Transverse colon (tissue), 4 donors: ENCODE measurements at regions not wholly inside any gene's neighbourhood (a gene's known extent, or its start where the extent isn't known, plus 50 kb on each side); places are given as distances from the start of the nearest gene placed in this dataset.

Experiments
- DNase-seq: peaks from one replicate; pipeline ENCODE4 v3.0.0-alpha.2; 2019
- H3K27ac ChIP-seq, 4 donors: fragments of 200-600 bp; sonication (generic); 2 replicates each; pipeline ENCODE4 v1.5.1; 2016 to 2018; ENCODE audit warnings: inconsistent platforms in 4 of 4
- H3K27me3 ChIP-seq: fragments of 200-600 bp; sonication (generic); 2 replicates; pipeline ENCODE4 v1.5.1; 2017; ENCODE audit warnings: inconsistent platforms
- H3K36me3 ChIP-seq, 4 donors: fragments of 200-600 bp; sonication (generic); 2 replicates each; pipeline ENCODE4 v1.5.1; 2017 to 2019; ENCODE audit warnings: inconsistent platforms in 4 of 4
- H3K4me1 ChIP-seq, 4 donors: fragments of 200-600 bp; sonication (generic); 2 replicates each; pipeline ENCODE4 v1.5.1; 2017 to 2020; ENCODE audit warnings: inconsistent platforms in 4 of 4
- H3K4me3 ChIP-seq, 4 donors: fragments of 200-600 bp; sonication (generic); 1 replicate in 1 of 4; 2 replicates in 3 of 4; pipeline versions ENCODE4 v1.5.1 to v1.6.1; 2017 to 2019; ENCODE audit warnings: inconsistent platforms in 4 of 4
- H3K9me3 ChIP-seq, 2 donors: fragments of 200-600 bp; sonication (generic); 2 replicates each; pipeline ENCODE4 v1.5.1; 2017 to 2019; ENCODE audit warnings: inconsistent platforms in 2 of 2
- CTCF ChIP-seq, 5 experiments: fragments of 200-600 bp in 3 of 5; fragments of 450-650 bp in 2 of 5; sonication (generic) in 3 of 5; IDR thresholded peaks; 1 replicate in 2 of 5; 2 replicates in 3 of 5; pipeline ENCODE4 v1.5.1; 2016 to 2017; ENCODE audit warnings: antibody characterized with exemption in 5 of 5, inconsistent platforms in 3 of 5, mild to moderate bottlenecking in 2 of 5, moderate library complexity in 1 of 5
- EP300 ChIP-seq: sonication (generic); formaldehyde crosslinking; IDR thresholded peaks from one replicate; pipeline ENCODE4 v1.6.1; 2017; ENCODE audit warnings: antibody characterized with exemption, low read depth
- POLR2A ChIP-seq: fragments of 450-650 bp; IDR thresholded peaks from one replicate; pipeline ENCODE4 v1.6.1; 2016; ENCODE audit warnings: antibody characterized with exemption, mild to moderate bottlenecking, moderate library complexity
- POLR2AphosphoS5 ChIP-seq, 3 donors: sonication (generic); formaldehyde crosslinking; IDR thresholded peaks; one replicate each; pipeline ENCODE4 v1.6.1; 2016; ENCODE audit warnings: antibody characterized with exemption in 3 of 3
- WGBS, 2 donors: methylation state at CpG; one replicate each; pipeline ENCODE4 v1.1.5; 2018; ENCODE audit warnings: low coverage in 1 of 2; 5-methylcytosine and 5-hydroxymethylcytosine counted together
- in situ Hi-C, 4 donors: fragments of 200-750 bp; cut with MboI; loops; one replicate each; pipeline versions ENCODE4 v1.15.0 to v1.15.1; 2017; ENCODE audit warnings: low sequenced_read_pairs in 3 of 4, low pct_ligation_motif_present in 1 of 4, low pct_unique_long_range_greater_than_20kb in 1 of 4
- intact Hi-C: fragments of 100-400 bp; cut with DNase I; formaldehyde crosslinking; loops from one replicate; pipeline ENCODE4 v1.15.1; 2023; ENCODE audit warnings: low total_unique reads

DNA sequence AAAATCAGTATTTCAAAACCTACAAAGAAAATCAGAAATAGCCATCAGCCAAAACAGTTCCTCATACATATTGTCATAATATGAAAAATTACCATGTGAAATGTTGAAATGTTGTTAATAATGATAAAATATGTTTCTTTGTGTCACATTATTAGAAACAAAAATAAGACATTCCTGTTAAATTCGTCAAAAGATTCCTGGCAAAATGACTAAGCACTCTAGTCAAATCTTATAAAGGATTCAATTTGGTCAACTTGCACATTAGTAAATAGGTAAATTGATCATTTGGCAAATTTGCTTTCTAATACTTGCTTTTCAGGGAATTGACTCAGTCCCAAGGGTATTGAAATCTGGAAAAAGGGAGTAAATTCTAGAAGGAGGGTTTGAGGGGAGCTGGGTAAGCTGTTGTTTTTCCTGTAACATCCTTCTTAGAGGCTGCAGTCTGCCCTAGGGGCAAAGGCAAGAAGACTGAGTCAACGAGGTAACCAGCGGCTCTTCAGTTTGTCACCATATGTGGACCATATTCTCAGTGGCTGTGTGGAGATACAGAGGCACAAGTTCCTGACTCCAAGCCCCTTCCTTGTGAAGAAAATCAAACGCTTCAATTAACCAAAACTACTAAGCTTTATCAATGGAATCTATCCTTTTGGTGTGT is 482.3 kb downstream of the TNS1 start:
- H3K36me3 ChIP-seq = no peaks in the 10 kb centered on the region
- no peak overlapping the region for H3K27ac ChIP-seq
- in situ Hi-C loops (loop anchor here in 2 of 4 donors (25.0 kb wide), 1 partner anchor 833 kb away; the partner anchor contains the start of gene IGFBP5 (in 2 of the 2)), intact Hi-C loops (no loop called here)
- H3K9me3 ChIP-seq = no peaks in the 10 kb centered on the region
- H3K4me3 ChIP-seq = no peak overlapping the region
- no peak for TF ChIP-seq POLR2AphosphoS5 (IDR thresholded peaks at IDR 0.05)
- no peak for TF ChIP-seq EP300
- no peak for TF ChIP-seq CTCF (IDR thresholded peaks at IDR 0.05)
- TF ChIP-seq POLR2A = no peak
- WGBS, 2 donors = 78 to 94% methylated on average over 3 to 4 of the region's 4 CpGs
- no peaks in the 10 kb centered on the region for H3K4me1 ChIP-seq
- no peak for DNase-seq
- no peaks in the 10 kb centered on the region for H3K27me3 ChIP-seq

- no peaks in the 10 kb centered on the region for H3K4me1 ChIP-seq
- no peaks in the 10 kb centered on the region for H3K27me3 ChIP-seq
- H3K9me3 ChIP-seq = no peaks in the 10 kb centered on the region
- 67 to 87% methylated on average over 3 to 5 of the region's 5 CpGs for WGBS, 2 donors
- intact Hi-C loops (loop anchor here (10.0 kb wide), 2 partner anchors 187 to 273 kb away; no protein-coding TSS in a partner anchor), in situ Hi-C loops (loop anchor here (10.0 to 25.0 kb wide), 4 partner anchors 197 to 833 kb away; partner anchors contain the start of gene IGFBP5 (in 3 of the 4))
- TF ChIP-seq CTCF (IDR thresholded peaks at IDR 0.05) = no peak
- no peak for TF ChIP-seq EP300
- no peak for TF ChIP-seq POLR2AphosphoS5 (IDR thresholded peaks at IDR 0.05)
- no peak for TF ChIP-seq POLR2A
- no peaks in the 10 kb centered on the region for H3K36me3 ChIP-seq
- no peak overlapping the region for H3K4me3 ChIP-seq
- DNase-seq = no peak
- H3K27ac ChIP-seq = no peak overlapping the region
Measured at GRCh38 chr2:217517402-217517801, 485.4 kb downstream of the TNS1 start.

DNA sequence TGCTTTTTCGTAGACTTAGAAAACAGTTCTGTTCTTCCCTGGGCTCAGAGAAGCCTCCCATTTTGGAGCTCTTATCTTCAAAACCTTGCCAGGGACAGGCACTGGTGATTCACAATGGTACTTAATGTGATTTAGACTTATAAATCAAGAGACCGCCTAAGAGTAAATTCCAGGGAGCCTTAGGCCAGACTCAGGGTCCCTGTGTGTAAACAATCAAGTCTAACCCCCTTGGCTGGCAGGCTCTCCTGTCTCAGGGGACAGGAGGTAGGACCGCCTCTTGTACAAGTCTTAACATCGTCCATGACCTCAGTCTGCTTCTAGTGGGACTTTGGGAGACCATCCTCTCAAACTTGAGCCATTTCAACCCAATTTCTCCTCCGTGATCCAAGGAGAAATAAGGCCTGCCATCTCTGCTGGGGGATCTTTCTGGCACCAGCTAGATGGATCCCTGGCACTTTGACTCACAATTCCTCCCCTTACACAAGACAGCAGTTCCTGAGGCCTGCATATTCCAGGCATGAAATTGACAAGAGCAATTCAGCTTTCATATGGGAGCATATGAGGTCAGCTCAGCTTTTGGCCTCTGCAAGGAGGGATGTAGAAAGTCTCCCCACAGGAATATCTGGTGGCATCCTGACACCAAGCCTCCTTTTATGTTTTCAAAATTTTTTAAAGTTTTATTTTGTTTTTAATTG is 487.0 kb downstream of the TNS1 start:
- peaks cover 0 to 5% (median 0%) of the 10 kb centered on the region in 4 donors for H3K4me1 ChIP-seq
- no peak for DNase-seq
- no peaks in the 10 kb centered on the region for H3K9me3 ChIP-seq
- no peaks in the 10 kb centered on the region for H3K27me3 ChIP-seq
- no peak overlapping the region for H3K27ac ChIP-seq
- intact Hi-C loops (loop anchor here (10.0 kb wide), 2 partner anchors 189 to 271 kb away; no protein-coding TSS in a partner anchor), in situ Hi-C loops (loop anchor here (10.0 to 25.0 kb wide), 4 partner anchors 199 to 831 kb away; partner anchors contain the start of gene IGFBP5 (in 3 of the 4))
- TF ChIP-seq CTCF (IDR thresholded peaks at IDR 0.05) (no peak), POLR2A (no peak), POLR2AphosphoS5 (IDR thresholded peaks at IDR 0.05) (no peak), EP300 (no peak)
- WGBS, 2 donors = 78% methylated on average over 5 of the region's 5 CpGs; no CpG with 5 or more reads in 1 of the 2 donors
- H3K36me3 ChIP-seq = no peaks in the 10 kb centered on the region
- H3K4me3 ChIP-seq = no peak overlapping the region

DNA sequence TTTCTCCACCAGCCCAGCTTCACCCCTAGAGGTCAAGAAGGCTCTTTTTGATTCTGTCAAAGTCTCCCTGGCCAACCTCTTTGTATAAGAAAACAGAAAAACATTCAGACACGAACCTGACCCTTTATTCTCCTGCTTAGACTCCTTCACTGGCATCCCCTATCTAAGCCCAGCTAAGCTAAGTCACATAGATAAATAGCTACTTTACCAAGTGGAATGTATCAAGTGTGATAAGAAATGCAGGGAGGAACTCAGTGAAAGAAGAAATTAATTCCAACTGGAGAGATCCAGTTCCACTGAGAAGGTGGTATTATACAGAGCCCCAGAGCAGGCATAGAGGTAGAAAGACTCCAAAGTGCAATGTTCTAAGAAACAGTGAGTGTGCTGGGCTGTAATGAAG is 489.5 kb downstream of the TNS1 start:
- intact Hi-C loops (loop anchor here (2.0 to 10.0 kb wide), 3 partner anchors 192 to 814 kb away; no protein-coding TSS in a partner anchor), in situ Hi-C loops (loop anchor here (10.0 to 25.0 kb wide), 4 partner anchors 202 to 828 kb away; partner anchors contain the start of gene IGFBP5 (in 3 of the 4))
- no peak for TF ChIP-seq POLR2A
- no peak for TF ChIP-seq POLR2AphosphoS5 (IDR thresholded peaks at IDR 0.05)
- no peak for TF ChIP-seq EP300
- TF ChIP-seq CTCF (IDR thresholded peaks at IDR 0.05) = no peak
- no peak for DNase-seq
- Histone ChIP-seq H3K27me3 (no peaks in the 10 kb centered on the region), H3K27ac (no peak overlapping the region), H3K36me3 (no peaks in the 10 kb centered on the region), H3K4me3 (no peak overlapping the region), H3K4me1 (peaks cover 0 to 9% (median 2%) of the 10 kb centered on the region in 4 donors), H3K9me3 (no peaks in the 10 kb centered on the region)
- WGBS, 2 donors = 25 to 43% methylated on average over 1 of the region's 1 CpG
